Activated CD4-positive, alpha-beta T cell treated with anti-CD3 and anti-CD28 coated beads, Interleukin-2, amount 10 ng/mL, durations not matched to agents 24 days and 14 days (primary cell): ENCODE measurements at regions not wholly inside any gene's neighbourhood (a gene's known extent, or its start where the extent isn't known, plus 50 kb on each side); places are given as distances from the start of the nearest gene placed in this dataset.

ENCODE experiments used
- DNase-seq: peaks from one replicate; pipeline ENCODE4 v3.0.0; 2022
- H3K27ac Mint-ChIP-seq: one replicate; pipeline ENCODE4 v1.8.0; 2022; ENCODE audit warnings: mild to moderate bottlenecking, mixed read lengths
- H3K27me3 Mint-ChIP-seq: one replicate; pipeline ENCODE4 v1.8.0; 2022; ENCODE audit warnings: mixed read lengths
- H3K36me3 Mint-ChIP-seq: one replicate; pipeline ENCODE4 v1.8.0; 2022; ENCODE audit warnings: low read depth, mild to moderate bottlenecking, mixed read lengths
- H3K4me1 Mint-ChIP-seq: one replicate; pipeline ENCODE4 v1.8.0; 2021; ENCODE audit warnings: mixed read lengths
- H3K4me3 Mint-ChIP-seq: one replicate; pipeline ENCODE4 v1.8.0; 2022; ENCODE audit warnings: mild to moderate bottlenecking, moderate library complexity, mixed read lengths
- H3K9me3 Mint-ChIP-seq: one replicate; pipeline ENCODE4 v1.8.0; 2021; ENCODE audit warnings: mixed read lengths
- intact Hi-C: fragments of 100-400 bp; cut with micrococcal nuclease; formaldehyde crosslinking; loops from one replicate; pipeline ENCODE4 v1.15.1; 2023

GRCh38 chr2:138207074-138207930 lies 243.0 kb downstream of the HNMT start:
- no peaks in the 10 kb centered on the region for H3K27me3 Mint-ChIP-seq
- intact Hi-C loops, result no loop called here
- no peaks in the 10 kb centered on the region for H3K4me1 Mint-ChIP-seq
- no peaks in the 10 kb centered on the region for H3K36me3 Mint-ChIP-seq
- no peak overlapping the region for H3K4me3 Mint-ChIP-seq
- H3K27ac Mint-ChIP-seq, result no peak overlapping the region
- peaks cover 1% of the 10 kb centered on the region for H3K9me3 Mint-ChIP-seq
- DNase-seq, result no peak

DNA sequence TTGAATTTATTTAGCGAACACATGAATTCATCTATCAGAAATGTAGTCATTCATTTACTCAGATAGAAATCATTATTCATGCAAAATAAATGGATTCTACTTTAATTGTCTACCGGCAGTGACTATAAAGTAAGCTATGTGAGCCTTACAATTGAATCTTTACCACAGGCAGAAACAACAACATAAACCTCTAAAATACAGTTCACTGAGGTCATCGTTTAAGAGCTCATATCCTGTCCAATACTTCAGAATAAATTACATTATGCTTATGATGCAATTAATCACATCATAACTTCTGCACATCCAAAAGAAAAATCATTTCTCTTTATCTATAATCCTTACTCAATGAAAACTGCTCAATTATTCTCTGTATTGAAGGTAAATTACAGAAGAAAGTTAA lies 244.7 kb downstream of the HNMT start:
- Mint-ChIP-seq H3K9me3 (peaks cover 4% of the 10 kb centered on the region), H3K27me3 (no peaks in the 10 kb centered on the region), H3K27ac (no peak overlapping the region), H3K36me3 (no peaks in the 10 kb centered on the region), H3K4me3 (no peak overlapping the region), H3K4me1 (no peaks in the 10 kb centered on the region)
- intact Hi-C loops, result no loop called here
- DNase-seq, result no peak

GRCh38 chr2:138210487-138210886 lies 246.2 kb downstream of the HNMT start:
- H3K27me3 Mint-ChIP-seq, result no peaks in the 10 kb centered on the region
- no peak overlapping the region for H3K27ac Mint-ChIP-seq
- no peaks in the 10 kb centered on the region for H3K36me3 Mint-ChIP-seq
- H3K4me1 Mint-ChIP-seq, result no peaks in the 10 kb centered on the region
- intact Hi-C loops, result no loop called here
- DNase-seq, result no peak
- peaks cover 4% of the 10 kb centered on the region for H3K9me3 Mint-ChIP-seq
- H3K4me3 Mint-ChIP-seq, result no peak overlapping the region

GRCh38 chr2:138212434-138212833 lies 248.2 kb downstream of the HNMT start:
- H3K4me3 Mint-ChIP-seq, result no peak overlapping the region
- no peaks in the 10 kb centered on the region for H3K27me3 Mint-ChIP-seq
- no peaks in the 10 kb centered on the region for H3K4me1 Mint-ChIP-seq
- H3K9me3 Mint-ChIP-seq, result peaks cover 4% of the 10 kb centered on the region
- intact Hi-C loops, result no loop called here
- H3K27ac Mint-ChIP-seq, result no peak overlapping the region
- H3K36me3 Mint-ChIP-seq, result no peaks in the 10 kb centered on the region
- DNase-seq, result no peak

DNA sequence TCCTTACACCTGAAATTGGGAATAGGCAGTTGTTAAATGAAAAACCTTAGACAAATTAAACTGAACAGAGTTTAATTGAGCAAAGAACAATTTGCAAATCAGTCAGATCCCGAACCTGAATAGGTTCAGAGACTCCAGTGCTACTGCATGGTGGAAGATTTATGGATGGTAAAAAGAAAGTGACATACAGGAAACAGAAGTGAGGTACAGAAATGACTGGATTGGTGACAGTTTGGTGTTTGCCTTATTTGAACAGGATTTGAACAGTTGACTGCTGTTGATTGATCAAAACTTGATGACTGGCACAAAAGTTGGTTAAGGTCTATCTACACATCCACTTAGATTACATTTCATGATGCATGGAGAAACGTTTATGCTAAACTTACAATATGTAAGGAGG lies 248.8 kb downstream of the HNMT start:
- no peaks in the 10 kb centered on the region for H3K36me3 Mint-ChIP-seq
- no peaks in the 10 kb centered on the region for H3K4me1 Mint-ChIP-seq
- H3K27me3 Mint-ChIP-seq, result no peaks in the 10 kb centered on the region
- no peak for DNase-seq
- intact Hi-C loops, result no loop called here
- H3K4me3 Mint-ChIP-seq, result no peak overlapping the region
- H3K27ac Mint-ChIP-seq, result no peak overlapping the region
- peaks cover 4% of the 10 kb centered on the region for H3K9me3 Mint-ChIP-seq

DNA sequence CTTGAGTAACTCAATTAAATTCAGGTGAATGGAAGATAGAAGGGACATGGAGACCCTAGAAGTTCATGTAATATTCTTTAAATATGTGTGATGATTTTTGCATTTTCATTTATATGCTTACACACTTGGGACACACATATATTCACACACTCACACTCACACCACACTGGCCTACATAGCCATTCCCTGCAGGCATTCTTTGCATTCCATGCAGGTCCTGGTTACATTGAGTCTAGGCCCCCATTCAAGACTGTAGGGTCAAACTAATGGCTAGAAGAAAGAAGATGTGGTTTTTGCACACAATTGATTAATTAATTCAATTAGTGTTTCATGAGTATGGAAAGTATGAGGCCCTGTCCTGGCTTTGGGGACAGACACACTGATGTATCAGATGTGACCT lies 249.4 kb downstream of the HNMT start:
- Mint-ChIP-seq H3K4me1 (no peaks in the 10 kb centered on the region), H3K27me3 (no peaks in the 10 kb centered on the region), H3K4me3 (no peak overlapping the region), H3K27ac (no peak overlapping the region), H3K9me3 (peaks cover 4% of the 10 kb centered on the region), H3K36me3 (no peaks in the 10 kb centered on the region)
- DNase-seq, result no peak
- intact Hi-C loops, result no loop called here

DNA sequence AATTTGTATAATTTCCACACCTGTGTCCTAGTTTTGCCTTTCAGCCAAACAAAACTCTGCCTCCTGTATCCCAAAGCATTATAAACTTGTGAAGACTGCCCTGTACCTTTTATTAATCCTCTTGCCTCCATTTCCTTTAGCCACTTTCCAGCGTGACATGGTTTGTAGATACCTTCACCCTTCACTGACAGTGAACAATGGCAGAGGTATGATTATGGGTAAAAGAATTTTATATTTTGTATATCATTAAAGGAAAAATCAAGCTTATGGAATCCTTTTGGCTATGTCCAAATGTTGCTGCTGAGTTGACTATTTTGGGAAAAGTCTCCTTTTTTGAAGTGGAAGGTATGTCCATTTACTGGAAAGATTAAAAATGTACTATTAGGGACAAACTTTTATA lies 251.7 kb downstream of the HNMT start:
- Mint-ChIP-seq H3K4me3 (no peak overlapping the region), H3K27ac (no peak overlapping the region), H3K36me3 (no peaks in the 10 kb centered on the region), H3K9me3 (peaks cover 4% of the 10 kb centered on the region), H3K27me3 (no peaks in the 10 kb centered on the region), H3K4me1 (no peaks in the 10 kb centered on the region)
- intact Hi-C loops, result no loop called here
- no peak for DNase-seq

GRCh38 chr2:138217975-138218374 lies 253.7 kb downstream of the HNMT start:
- intact Hi-C loops, result no loop called here
- H3K9me3 Mint-ChIP-seq, result no peaks in the 10 kb centered on the region
- DNase-seq, result no peak
- no peak overlapping the region for H3K27ac Mint-ChIP-seq
- H3K4me3 Mint-ChIP-seq, result no peak overlapping the region
- no peaks in the 10 kb centered on the region for H3K27me3 Mint-ChIP-seq
- H3K4me1 Mint-ChIP-seq, result no peaks in the 10 kb centered on the region
- no peaks in the 10 kb centered on the region for H3K36me3 Mint-ChIP-seq

GRCh38 chr2:138218397-138218796 lies 254.1 kb downstream of the HNMT start:
- H3K4me3 Mint-ChIP-seq, result no peak overlapping the region
- intact Hi-C loops, result no loop called here
- H3K36me3 Mint-ChIP-seq, result no peaks in the 10 kb centered on the region
- no peaks in the 10 kb centered on the region for H3K4me1 Mint-ChIP-seq
- H3K9me3 Mint-ChIP-seq, result no peaks in the 10 kb centered on the region
- DNase-seq, result no peak
- no peak overlapping the region for H3K27ac Mint-ChIP-seq
- H3K27me3 Mint-ChIP-seq, result no peaks in the 10 kb centered on the region

- Mint-ChIP-seq H3K27me3 (no peaks in the 10 kb centered on the region), H3K27ac (no peak overlapping the region), H3K4me1 (no peaks in the 10 kb centered on the region), H3K9me3 (no peaks in the 10 kb centered on the region), H3K4me3 (no peak overlapping the region), H3K36me3 (no peaks in the 10 kb centered on the region)
- intact Hi-C loops, result no loop called here
- DNase-seq, result no peak
Observed at GRCh38 chr2:138219961-138220360, 255.7 kb downstream of the HNMT start.

DNA sequence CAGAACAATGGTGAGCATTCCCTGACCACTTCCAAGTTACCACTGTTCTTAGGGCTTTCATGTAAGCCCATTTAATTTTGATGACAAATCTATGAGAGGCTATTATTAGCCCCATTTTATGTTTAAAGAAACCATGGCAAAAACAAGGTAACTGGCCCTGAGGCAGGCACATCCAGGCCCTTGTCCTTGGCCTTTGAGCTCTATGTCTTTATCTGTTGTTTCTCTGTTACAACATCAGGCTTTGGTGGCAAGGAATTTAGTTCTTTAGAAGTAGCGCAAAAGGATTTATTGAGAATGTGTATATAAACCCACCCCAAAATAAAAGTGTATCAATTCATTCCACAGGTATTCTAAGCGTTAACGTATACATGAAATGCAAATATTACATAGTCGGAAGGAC lies 257.1 kb downstream of the HNMT start:
- no peak overlapping the region for H3K27ac Mint-ChIP-seq
- no peak overlapping the region for H3K4me3 Mint-ChIP-seq
- no peaks in the 10 kb centered on the region for H3K9me3 Mint-ChIP-seq
- no peak for DNase-seq
- no peaks in the 10 kb centered on the region for H3K4me1 Mint-ChIP-seq
- no peaks in the 10 kb centered on the region for H3K36me3 Mint-ChIP-seq
- H3K27me3 Mint-ChIP-seq, result no peaks in the 10 kb centered on the region
- intact Hi-C loops, result no loop called here

DNA sequence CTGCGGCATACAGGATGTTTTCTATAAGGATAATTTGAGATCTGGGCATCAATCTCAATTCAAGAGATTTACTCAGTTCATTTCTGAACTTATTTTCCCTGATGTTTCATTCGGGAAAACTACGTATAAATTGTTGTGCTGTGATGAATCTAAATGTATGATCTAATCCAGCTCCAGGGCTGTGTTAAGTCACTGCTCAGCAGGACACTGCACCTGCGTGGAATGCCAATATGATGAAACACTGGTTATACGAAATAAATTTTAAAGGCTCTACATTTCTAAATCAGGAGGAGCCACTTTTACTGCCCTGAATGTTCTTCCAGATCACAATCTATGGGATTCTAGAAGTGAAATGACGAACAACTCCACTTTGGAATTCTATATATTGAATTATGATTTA lies 259.0 kb downstream of the HNMT start:
- H3K9me3 Mint-ChIP-seq, result no peaks in the 10 kb centered on the region

DNA sequence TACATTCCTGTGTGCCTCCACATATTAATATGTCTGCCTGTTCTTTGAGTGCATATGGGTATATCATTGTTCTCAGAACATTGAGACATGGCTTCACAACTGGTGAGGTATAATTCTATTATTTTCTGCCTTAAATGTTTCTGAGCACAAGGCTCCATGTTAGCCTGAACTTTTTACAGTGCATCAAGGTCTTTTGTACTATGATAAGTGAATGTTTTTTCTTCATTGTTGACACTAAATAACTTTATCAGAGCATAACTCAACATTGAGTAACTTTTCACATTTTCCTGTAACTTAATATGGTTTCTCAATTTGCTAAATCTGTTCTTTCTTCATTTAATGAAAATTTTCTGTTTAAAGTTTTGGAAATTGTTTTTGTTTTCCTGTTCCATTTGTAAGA lies 262.9 kb downstream of the HNMT start:
- no peak overlapping the region for H3K27ac Mint-ChIP-seq
- H3K9me3 Mint-ChIP-seq, result no peaks in the 10 kb centered on the region
- no peaks in the 10 kb centered on the region for H3K27me3 Mint-ChIP-seq
- intact Hi-C loops, result no loop called here
- H3K4me1 Mint-ChIP-seq, result no peaks in the 10 kb centered on the region
- H3K4me3 Mint-ChIP-seq, result no peak overlapping the region
- H3K36me3 Mint-ChIP-seq, result no peaks in the 10 kb centered on the region
- no peak for DNase-seq

More for the DNA sequence above, 259.0 kb downstream of the HNMT start:
- Mint-ChIP-seq H3K4me3 (no peak overlapping the region), H3K27ac (no peak overlapping the region), H3K36me3 (no peaks in the 10 kb centered on the region), H3K4me1 (no peaks in the 10 kb centered on the region), H3K27me3 (no peaks in the 10 kb centered on the region)
- intact Hi-C loops, result no loop called here
- no peak for DNase-seq

DNA sequence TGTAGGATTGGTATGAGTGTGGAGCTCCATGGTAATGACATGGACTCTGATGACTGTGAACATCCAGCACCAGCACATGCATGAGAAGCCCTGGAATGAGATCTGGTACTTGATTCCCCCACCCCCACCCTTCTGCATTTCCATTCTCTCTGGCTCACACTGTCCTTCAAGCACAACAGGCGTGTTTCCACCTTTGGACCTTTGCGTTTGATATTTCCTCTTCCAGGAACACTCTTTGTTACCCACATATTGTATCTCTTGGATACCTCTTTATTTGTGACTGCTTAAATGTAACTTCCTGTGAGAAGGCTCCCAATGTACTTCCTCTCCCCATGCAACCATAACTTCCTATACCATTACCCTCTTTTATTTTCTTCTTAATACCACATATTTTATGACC lies 263.8 kb downstream of the HNMT start:
- Mint-ChIP-seq H3K4me1 (no peaks in the 10 kb centered on the region), H3K4me3 (no peak overlapping the region), H3K27me3 (no peaks in the 10 kb centered on the region), H3K9me3 (no peaks in the 10 kb centered on the region), H3K36me3 (no peaks in the 10 kb centered on the region), H3K27ac (no peak overlapping the region)
- intact Hi-C loops, result no loop called here
- no peak for DNase-seq

DNA sequence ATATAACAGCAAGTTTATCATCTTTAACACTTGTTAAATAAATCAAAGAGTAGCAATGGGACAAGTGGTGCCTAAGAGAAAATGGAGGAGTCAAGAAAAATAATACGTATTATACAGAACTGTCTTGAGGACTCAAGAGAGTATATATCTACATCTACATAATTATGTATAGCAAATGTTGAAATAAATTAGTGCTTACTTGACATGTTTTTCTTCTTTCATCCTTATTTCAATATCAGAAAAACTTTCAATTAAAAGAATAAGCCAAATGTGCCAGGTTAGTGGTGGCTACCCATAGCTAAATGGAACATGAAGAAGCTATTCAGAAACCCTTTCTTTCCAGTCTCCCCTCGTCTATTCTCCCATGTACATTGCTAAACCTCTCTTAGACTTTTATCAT lies 267.3 kb upstream of the SPOPL start:
- no peak for DNase-seq
- H3K9me3 Mint-ChIP-seq, result no peaks in the 10 kb centered on the region
- no peaks in the 10 kb centered on the region for H3K36me3 Mint-ChIP-seq
- no peaks in the 10 kb centered on the region for H3K27me3 Mint-ChIP-seq
- intact Hi-C loops, result no loop called here
- no peaks in the 10 kb centered on the region for H3K4me1 Mint-ChIP-seq
- H3K27ac Mint-ChIP-seq, result no peak overlapping the region
- no peak overlapping the region for H3K4me3 Mint-ChIP-seq
